MM.1S (cell line): ENCODE measurements at regions not wholly inside any gene's neighbourhood (a gene's known extent, or its start where the extent isn't known, plus 50 kb on each side); places are given as distances from the start of the nearest gene placed in this dataset.

ENCODE experiments used
- DNase-seq: peaks from one replicate; pipeline ENCODE4 v3.0.0-alpha.2; 2015
- H2AFZ ChIP-seq: fragments of 300-600 bp; sonication (generic); 2 replicates; pipeline ENCODE4 v1.6.0; 2016; ENCODE audit warnings: antibody characterized with exemption, low read length
- H3F3A ChIP-seq: fragments of 300-600 bp; sonication (generic); 2 replicates; pipeline ENCODE4 v1.6.1; 2016; ENCODE audit warnings: mild to moderate bottlenecking, antibody characterized with exemption, low read length, moderate library complexity, mixed read lengths; ENCODE audit not compliant: insufficient read depth
- H3K27ac ChIP-seq: fragments of 300-600 bp; sonication (generic); 2 replicates; pipeline ENCODE4 v1.5.1; 2016; ENCODE audit warnings: mild to moderate bottlenecking, low read length
- H3K27me3 ChIP-seq: fragments of 300-600 bp; sonication (generic); replicated peaks from 2 replicates; pipeline ENCODE4 v1.6.0; 2016; ENCODE audit warnings: low read length; ENCODE audit not compliant: insufficient read depth
- H3K36me3 ChIP-seq: fragments of 300-600 bp; sonication (generic); replicated peaks from 2 replicates; pipeline ENCODE4 v1.6.1; 2016; ENCODE audit warnings: mild to moderate bottlenecking, low read length, mixed read lengths; ENCODE audit not compliant: insufficient read depth
- H3K4me1 ChIP-seq: fragments of 300-600 bp; sonication (generic); 2 replicates; pipeline ENCODE4 v1.6.1; 2016; ENCODE audit warnings: low read length, mixed read lengths
- H3K4me2 ChIP-seq: fragments of 300-600 bp; sonication (generic); 2 replicates; pipeline ENCODE4 v1.6.0; 2016; ENCODE audit warnings: low read depth, low read length
- H3K4me3 ChIP-seq: fragments of 300-600 bp; sonication (generic); 2 replicates; pipeline ENCODE4 v1.5.1; 2016; ENCODE audit warnings: low read length, mixed read lengths
- H3K79me2 ChIP-seq: fragments of 300-600 bp; sonication (generic); 2 replicates; pipeline ENCODE4 v1.6.1; 2016; ENCODE audit warnings: mixed run types, low read length, mixed read lengths
- H3K9ac ChIP-seq: fragments of 300-600 bp; sonication (generic); 2 replicates; pipeline ENCODE4 v1.6.1; 2016; ENCODE audit warnings: low read length, mixed read lengths
- H3K9me2 ChIP-seq: fragments of 300-600 bp; sonication (generic); replicated peaks from 2 replicates; pipeline ENCODE4 v1.6.1; 2016; ENCODE audit warnings: mild to moderate bottlenecking, low read length, mixed read lengths; ENCODE audit not compliant: insufficient read depth
- H3K9me3 ChIP-seq: fragments of 300-600 bp; sonication (generic); replicated peaks from 2 replicates; pipeline ENCODE4 v1.6.1; 2016; ENCODE audit warnings: mild to moderate bottlenecking, low read length, mixed read lengths; ENCODE audit not compliant: insufficient read depth
- H4K20me1 ChIP-seq: fragments of 300-600 bp; sonication (generic); 2 replicates; pipeline ENCODE4 v1.6.1; 2016; ENCODE audit warnings: mild to moderate bottlenecking, low read length, moderate library complexity, mixed read lengths; ENCODE audit not compliant: insufficient read depth
- EZH2 ChIP-seq: fragments of 300-600 bp; sonication (generic); optimal IDR thresholded peaks from 2 replicates; pipeline ENCODE3; 2017; ENCODE audit warnings: low read depth, mild to moderate bottlenecking, antibody characterized with exemption, low read length, mixed read lengths
- EZH2phosphoT487 ChIP-seq: fragments of 300-600 bp; sonication (generic); IDR thresholded peaks from 2 replicates; pipeline ENCODE4 v1.6.1; 2018; ENCODE audit warnings: antibody characterized with exemption, low read length
- TF ChIP-seq, protein P1 (sequence below): fragments of 300-600 bp; sonication (generic); IDR thresholded peaks from 2 replicates; pipeline ENCODE4 v1.5.1; 2016; ENCODE audit warnings: antibody characterized with exemption, low read length, mixed read lengths

GRCh38 chrX:25851141-25851540 lies 287.0 kb upstream of the MAGEB18 start:
- no peak overlapping the region for H3K27ac ChIP-seq
- no peak for TF ChIP-seq EZH2
- TF ChIP-seq EZH2phosphoT487, result no peak
- TF ChIP-seq, protein P1, sequence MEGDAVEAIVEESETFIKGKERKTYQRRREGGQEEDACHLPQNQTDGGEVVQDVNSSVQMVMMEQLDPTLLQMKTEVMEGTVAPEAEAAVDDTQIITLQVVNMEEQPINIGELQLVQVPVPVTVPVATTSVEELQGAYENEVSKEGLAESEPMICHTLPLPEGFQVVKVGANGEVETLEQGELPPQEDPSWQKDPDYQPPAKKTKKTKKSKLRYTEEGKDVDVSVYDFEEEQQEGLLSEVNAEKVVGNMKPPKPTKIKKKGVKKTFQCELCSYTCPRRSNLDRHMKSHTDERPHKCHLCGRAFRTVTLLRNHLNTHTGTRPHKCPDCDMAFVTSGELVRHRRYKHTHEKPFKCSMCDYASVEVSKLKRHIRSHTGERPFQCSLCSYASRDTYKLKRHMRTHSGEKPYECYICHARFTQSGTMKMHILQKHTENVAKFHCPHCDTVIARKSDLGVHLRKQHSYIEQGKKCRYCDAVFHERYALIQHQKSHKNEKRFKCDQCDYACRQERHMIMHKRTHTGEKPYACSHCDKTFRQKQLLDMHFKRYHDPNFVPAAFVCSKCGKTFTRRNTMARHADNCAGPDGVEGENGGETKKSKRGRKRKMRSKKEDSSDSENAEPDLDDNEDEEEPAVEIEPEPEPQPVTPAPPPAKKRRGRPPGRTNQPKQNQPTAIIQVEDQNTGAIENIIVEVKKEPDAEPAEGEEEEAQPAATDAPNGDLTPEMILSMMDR, result no peak
- H3K9me3 ChIP-seq, result no peaks in the 10 kb centered on the region
- no peaks in the 10 kb centered on the region for H3K4me1 ChIP-seq
- H3K4me3 ChIP-seq, result no peak overlapping the region
- no peaks in the 10 kb centered on the region for H3K9me2 ChIP-seq
- no peaks in the 10 kb centered on the region for H3K27me3 ChIP-seq
- H3K36me3 ChIP-seq, result no peaks in the 10 kb centered on the region
- H3K9ac ChIP-seq, result no peak overlapping the region
- H2AFZ ChIP-seq, result no peak overlapping the region
- H4K20me1 ChIP-seq, result no peaks in the 10 kb centered on the region
- H3F3A ChIP-seq, result no peaks in the 10 kb centered on the region
- H3K79me2 ChIP-seq, result no peaks in the 10 kb centered on the region
- DNase-seq, result no peak
- no peak overlapping the region for H3K4me2 ChIP-seq

DNA sequence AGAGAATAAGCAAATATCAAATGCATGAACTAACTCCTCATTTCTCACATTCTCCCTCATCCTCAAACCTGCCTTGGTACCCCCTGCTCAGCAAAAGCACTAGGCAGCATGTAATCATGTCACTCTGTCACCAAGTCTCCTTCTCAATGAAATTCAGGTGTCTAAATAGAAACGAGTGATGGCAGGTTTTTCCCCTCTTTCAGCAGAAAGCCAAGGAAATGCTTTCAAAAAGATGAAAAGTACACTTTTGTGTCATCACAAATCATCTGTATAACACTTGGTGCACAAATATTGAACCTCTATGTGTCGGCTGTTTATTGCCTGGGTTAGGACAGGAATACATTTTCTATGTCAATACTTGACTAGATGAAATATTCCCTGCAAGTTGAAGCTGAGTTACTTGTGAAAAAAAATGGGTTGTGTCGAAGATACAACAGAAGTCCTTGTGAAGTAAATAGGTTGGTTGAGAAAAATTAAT lies 285.1 kb upstream of the MAGEB18 start:
- TF ChIP-seq, protein P1, result no peak
- no peak for TF ChIP-seq EZH2phosphoT487
- TF ChIP-seq EZH2, result no peak
- Histone ChIP-seq H4K20me1 (no peaks in the 10 kb centered on the region), H3K4me3 (no peak overlapping the region), H3K36me3 (no peaks in the 10 kb centered on the region), H3K9ac (no peak overlapping the region), H3K27ac (no peak overlapping the region), H3K79me2 (no peaks in the 10 kb centered on the region), H2AFZ (no peak overlapping the region), H3K27me3 (no peaks in the 10 kb centered on the region), H3K9me3 (no peaks in the 10 kb centered on the region), H3K4me2 (no peak overlapping the region), H3K9me2 (no peaks in the 10 kb centered on the region), H3F3A (no peaks in the 10 kb centered on the region), H3K4me1 (no peaks in the 10 kb centered on the region)
- no peak for DNase-seq

DNA sequence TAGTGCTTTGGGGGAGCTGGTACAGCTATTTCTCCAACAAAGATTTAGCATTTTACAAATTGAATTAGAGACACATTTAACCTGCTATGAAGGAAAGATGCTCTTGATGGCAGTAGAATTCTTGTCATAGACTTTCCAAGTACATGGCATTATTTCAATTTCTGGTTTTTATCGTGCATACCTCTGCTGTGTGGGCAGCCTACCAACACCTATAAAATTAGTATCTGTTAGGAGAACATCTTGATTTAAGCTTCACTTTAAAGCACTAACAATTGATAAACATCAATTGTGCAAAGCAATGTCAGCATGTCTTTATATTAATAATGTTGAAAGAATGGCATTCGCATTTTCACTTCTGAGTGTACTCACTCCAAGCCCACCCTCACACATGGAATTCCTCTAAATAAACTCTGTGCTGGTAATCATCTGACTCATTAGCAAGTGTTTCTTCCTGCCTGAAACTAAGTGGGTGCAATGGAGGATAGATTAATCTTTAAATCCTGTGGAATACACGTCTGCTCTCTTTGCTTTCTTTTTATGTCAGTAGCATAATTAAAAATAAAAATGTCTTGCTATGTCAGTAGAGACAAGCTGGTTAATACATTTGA lies 279.8 kb upstream of the MAGEB18 start:
- DNase-seq, result no peak
- Histone ChIP-seq H3K4me2 (no peak overlapping the region), H3K9me2 (no peaks in the 10 kb centered on the region), H3F3A (no peaks in the 10 kb centered on the region), H3K27ac (no peak overlapping the region), H3K79me2 (no peaks in the 10 kb centered on the region), H3K27me3 (no peaks in the 10 kb centered on the region), H3K36me3 (no peaks in the 10 kb centered on the region), H3K9me3 (no peaks in the 10 kb centered on the region), H2AFZ (no peak overlapping the region), H3K4me3 (no peak overlapping the region), H3K4me1 (no peaks in the 10 kb centered on the region), H4K20me1 (no peaks in the 10 kb centered on the region), H3K9ac (no peak overlapping the region)
- TF ChIP-seq EZH2, result no peak
- TF ChIP-seq, protein P1, result no peak
- TF ChIP-seq EZH2phosphoT487, result no peak
